Keratinocyte (primary cell): ENCODE measurements at regions not wholly inside any gene's neighbourhood (a gene's known extent, or its start where the extent isn't known, plus 50 kb on each side); places are given as distances from the start of the nearest gene placed in this dataset.

Experiments used
- DNase-seq: peaks from one replicate; pipeline ENCODE4 v3.0.0-alpha.2; 2011; ENCODE audit warnings: low read depth, missing footprints, low spot score
- FAIRE-seq: peaks from 2 replicates; lab custom pipeline; 2011; peaks lifted over from hg19 to GRCh38; lab: Jason Lieb, UNC
- H2AFZ ChIP-seq: 2 replicates; pipeline ENCODE4 v1.6.0; 2012; ENCODE audit warnings: low read length, control low read depth, inconsistent platforms; ENCODE audit not compliant: control insufficient read depth
- H3K27ac ChIP-seq: 2 replicates; pipeline ENCODE4 v1.5.1; 2011; ENCODE audit warnings: low read length; ENCODE audit not compliant: control insufficient read depth, insufficient read depth
- H3K27me3 ChIP-seq: 3 replicates; pipeline ENCODE4 v1.6.0; 2011; ENCODE audit warnings: low read length; ENCODE audit not compliant: control insufficient read depth, insufficient read depth; ENCODE audit errors: extremely low read depth
- H3K36me3 ChIP-seq, 2 experiments: 2 replicates in 1 of 2; 3 replicates in 1 of 2; pipeline ENCODE4 v1.5.1; 2011; ENCODE audit warnings: low read length in 2 of 2, mild to moderate bottlenecking in 1 of 2; ENCODE audit not compliant: control insufficient read depth in 2 of 2, insufficient read depth in 2 of 2; ENCODE audit errors: extremely low read depth in 1 of 2
- H3K4me1 ChIP-seq: 3 replicates; pipeline ENCODE4 v1.5.1; 2011; ENCODE audit warnings: low read length; ENCODE audit not compliant: control insufficient read depth, insufficient read depth; ENCODE audit errors: extremely low read depth
- H3K4me2 ChIP-seq: 3 replicates; pipeline ENCODE4 v1.6.0; 2011; ENCODE audit warnings: low read depth, low read length; ENCODE audit not compliant: control insufficient read depth, insufficient read depth; ENCODE audit errors: extremely low read depth
- H3K4me3 ChIP-seq, 3 experiments: fragments of 200-600 bp in 1 of 3; sonication (generic) in 1 of 3; 2 replicates in 2 of 3; 3 replicates in 1 of 3; pipeline ENCODE4 v1.5.1; 2011 to 2016; ENCODE audit warnings: low read length in 3 of 3, mild to moderate bottlenecking in 3 of 3, control low read depth in 2 of 3, inconsistent platforms in 1 of 3, low read depth in 1 of 3, mixed read lengths in 1 of 3, mixed run types in 1 of 3, moderate library complexity in 1 of 3; ENCODE audit not compliant: control insufficient read depth in 2 of 3, insufficient read depth in 2 of 3; ENCODE audit errors: extremely low read depth in 1 of 3
- H3K79me2 ChIP-seq: 2 replicates; pipeline ENCODE4 v1.6.0; 2012; ENCODE audit warnings: low read length; ENCODE audit not compliant: control insufficient read depth, insufficient read depth
- H3K9ac ChIP-seq: 3 replicates; pipeline ENCODE4 v1.6.0; 2011; ENCODE audit warnings: low read length; ENCODE audit not compliant: control insufficient read depth, insufficient read depth; ENCODE audit errors: extremely low read depth
- H3K9me1 ChIP-seq: 3 replicates; pipeline ENCODE4 v1.6.0; 2011; ENCODE audit warnings: low read length; ENCODE audit not compliant: control insufficient read depth, insufficient read depth; ENCODE audit errors: extremely low read depth
- H3K9me3 ChIP-seq: 2 replicates; pipeline ENCODE4 v1.5.1; 2012; ENCODE audit warnings: low read depth, low read length; ENCODE audit not compliant: control insufficient read depth
- H4K20me1 ChIP-seq: 3 replicates; pipeline ENCODE4 v1.6.0; 2011; ENCODE audit warnings: low read length; ENCODE audit not compliant: control insufficient read depth, insufficient read depth; ENCODE audit errors: extremely low read depth
- CTCF ChIP-seq, 3 experiments: IDR thresholded peaks in 1 of 3; conservative IDR thresholded peaks in 1 of 3; optimal IDR thresholded peaks in 1 of 3; 2 replicates in 2 of 3; 3 replicates in 1 of 3; pipeline versions ENCODE3 to v1.5.1; 2011; ENCODE audit warnings: low read length in 3 of 3, mild to moderate bottlenecking in 3 of 3, moderate library complexity in 2 of 3, control low read depth in 1 of 3, inconsistent platforms in 1 of 3; ENCODE audit not compliant: insufficient read depth in 2 of 3; ENCODE audit errors: extremely low read depth in 1 of 3
- EZH2 ChIP-seq: IDR thresholded peaks from one replicate; pipeline ENCODE4 v1.6.1; 2012; ENCODE audit warnings: inconsistent platforms, mild to moderate bottlenecking, low read length, moderate library complexity
- dilution Hi-C: fragments of 300-500 bp; cut with MboI; formaldehyde crosslinking; loops from one replicate; pipeline ENCODE4 v1.7.0; 2020; ENCODE audit warnings: low sequenced_read_pairs; ENCODE audit not compliant: extremely low pct_ligation_motif_present

- H3K4me2 ChIP-seq: no peak overlapping the region
- no peaks in the 10 kb centered on the region for H3K27me3 ChIP-seq
- no peaks in the 10 kb centered on the region for H3K9me1 ChIP-seq
- no peaks in the 10 kb centered on the region for H3K4me1 ChIP-seq
- TF ChIP-seq EZH2 (no peak), CTCF (optimal IDR thresholded peaks at IDR 0.05 in 1 of 3, IDR thresholded peaks at IDR 0.05 in 1 of 3, conservative IDR thresholded peaks at IDR 0.05 in 1 of 3; ENCODE audit: extremely low read depth in 1 of 3, insufficient read depth in 2 of 3, low read length in 3 of 3) (no peak)
- no peak overlapping the region for H3K4me3 ChIP-seq
- FAIRE-seq: no peak
- no peak overlapping the region for H3K9ac ChIP-seq
- peak overlapping the region; percentile 72 for H2AFZ ChIP-seq
- no peaks in the 10 kb centered on the region for H4K20me1 ChIP-seq
- no peak for DNase-seq
- no peaks in the 10 kb centered on the region for H3K79me2 ChIP-seq
- dilution Hi-C loops: no loop called here
- no peak overlapping the region for H3K27ac ChIP-seq
- H3K9me3 ChIP-seq: no peaks in the 10 kb centered on the region
- H3K36me3 ChIP-seq: no peaks in the 10 kb centered on the region
These were observed 214.5 kb downstream of the DSEL start for GRCh38 chr18:67302043-67302442.

GRCh38 chr18:67301592-67301991 is 214.9 kb downstream of the DSEL start:
- dilution Hi-C loops: no loop called here
- H3K4me2 ChIP-seq: no peak overlapping the region
- H3K27ac ChIP-seq: no peak overlapping the region

More at GRCh38 chr18:67301592-67301991, 214.9 kb downstream of the DSEL start:
- H3K27me3 ChIP-seq: no peaks in the 10 kb centered on the region
- no peak for TF ChIP-seq EZH2
- TF ChIP-seq CTCF (optimal IDR thresholded peaks at IDR 0.05 in 1 of 3, IDR thresholded peaks at IDR 0.05 in 1 of 3, conservative IDR thresholded peaks at IDR 0.05 in 1 of 3; ENCODE audit: extremely low read depth in 1 of 3, insufficient read depth in 2 of 3, low read length in 3 of 3): no peak
- H3K4me1 ChIP-seq: no peaks in the 10 kb centered on the region
- no peaks in the 10 kb centered on the region for H4K20me1 ChIP-seq
- H3K79me2 ChIP-seq: no peaks in the 10 kb centered on the region
- H3K36me3 ChIP-seq: no peaks in the 10 kb centered on the region
- no peaks in the 10 kb centered on the region for H3K9me1 ChIP-seq
- DNase-seq (no peak), FAIRE-seq (no peak)
- peak overlapping the region; percentile 72 for H2AFZ ChIP-seq
- H3K4me3 ChIP-seq: no peak overlapping the region
- no peak overlapping the region for H3K9ac ChIP-seq
- no peaks in the 10 kb centered on the region for H3K9me3 ChIP-seq
